ENCODE measurements at regions not wholly inside any gene's neighbourhood (a gene's known extent, or its start where the extent isn't known, plus 50 kb on each side); places are given as distances from the start of the nearest gene placed in this dataset.

DNA sequence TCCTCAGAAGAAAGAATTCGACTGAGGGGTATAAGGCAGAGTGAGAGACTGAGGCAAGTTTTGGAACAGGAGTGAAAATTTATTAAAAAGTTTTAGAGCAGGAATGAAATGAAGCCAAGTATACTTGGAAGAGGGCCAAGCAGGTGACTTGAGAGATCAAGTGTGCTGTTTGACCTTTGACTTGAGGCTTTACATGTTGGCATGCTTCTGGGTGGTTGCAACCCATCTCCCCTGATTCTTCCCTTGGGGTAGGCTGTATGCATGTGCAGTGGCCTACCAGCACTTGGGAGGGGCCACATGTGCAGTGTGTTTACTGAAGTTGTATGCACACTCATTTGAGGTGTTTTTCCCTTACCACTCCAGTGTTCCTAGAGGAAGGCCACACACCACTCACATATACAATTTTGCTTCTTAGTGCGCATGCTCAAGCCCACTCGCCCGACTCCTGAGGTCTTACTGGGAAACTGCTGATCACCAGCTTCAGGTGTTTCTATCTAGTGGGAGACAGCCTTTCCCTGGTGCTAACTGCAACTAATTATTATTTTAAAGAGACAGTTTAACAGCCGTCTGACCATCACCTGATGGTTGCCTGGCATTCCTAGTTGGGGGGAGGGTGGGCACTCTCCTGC, 61.5 kb upstream of the CADPS start:
- TF ChIP-seq CTCF (conservative IDR thresholded peaks at IDR 0.05) = no peak
- TF ChIP-seq ZFX (IDR thresholded peaks at IDR 0.05) = no peak
